NB4 (cell line): ENCODE measurements at regions not wholly inside any gene's neighbourhood (a gene's known extent, or its start where the extent isn't known, plus 50 kb on each side); places are given as distances from the start of the nearest gene placed in this dataset.

Experiments used
- DNase-seq: peaks from one replicate; pipeline ENCODE4 v3.0.0; 2010; ENCODE audit warnings: low read depth
- H3K4me3 ChIP-seq: one replicate; pipeline ENCODE4 v1.5.1; 2011; ENCODE audit warnings: mild to moderate bottlenecking, low read depth, low read length, moderate library complexity
- MYC ChIP-seq: IDR thresholded peaks from 2 replicates; pipeline ENCODE4 v1.6.1; 2011; ENCODE audit warnings: low read depth, low read length
- POLR2A ChIP-seq: IDR thresholded peaks from 2 replicates; pipeline ENCODE4 v1.6.1; 2011; ENCODE audit warnings: mild to moderate bottlenecking; ENCODE audit not compliant: insufficient read length; ENCODE audit errors: extremely low read depth
- TF ChIP-seq, protein P1 (sequence below): IDR thresholded peaks from one replicate; pipeline ENCODE4 v1.5.1; 2012; ENCODE audit warnings: low read depth, low read length
- TF ChIP-seq, protein P2 (sequence below): IDR thresholded peaks from 2 replicates; pipeline ENCODE4 v1.6.1; 2011; ENCODE audit warnings: low read depth, low read length

GRCh38 chr22:22425356-22425755 lies 83.2 kb downstream of the ZNF280B start:
- no peak for DNase-seq
- TF ChIP-seq MYC (no peak), POLR2A (no peak)
- TF ChIP-seq, protein P1, sequence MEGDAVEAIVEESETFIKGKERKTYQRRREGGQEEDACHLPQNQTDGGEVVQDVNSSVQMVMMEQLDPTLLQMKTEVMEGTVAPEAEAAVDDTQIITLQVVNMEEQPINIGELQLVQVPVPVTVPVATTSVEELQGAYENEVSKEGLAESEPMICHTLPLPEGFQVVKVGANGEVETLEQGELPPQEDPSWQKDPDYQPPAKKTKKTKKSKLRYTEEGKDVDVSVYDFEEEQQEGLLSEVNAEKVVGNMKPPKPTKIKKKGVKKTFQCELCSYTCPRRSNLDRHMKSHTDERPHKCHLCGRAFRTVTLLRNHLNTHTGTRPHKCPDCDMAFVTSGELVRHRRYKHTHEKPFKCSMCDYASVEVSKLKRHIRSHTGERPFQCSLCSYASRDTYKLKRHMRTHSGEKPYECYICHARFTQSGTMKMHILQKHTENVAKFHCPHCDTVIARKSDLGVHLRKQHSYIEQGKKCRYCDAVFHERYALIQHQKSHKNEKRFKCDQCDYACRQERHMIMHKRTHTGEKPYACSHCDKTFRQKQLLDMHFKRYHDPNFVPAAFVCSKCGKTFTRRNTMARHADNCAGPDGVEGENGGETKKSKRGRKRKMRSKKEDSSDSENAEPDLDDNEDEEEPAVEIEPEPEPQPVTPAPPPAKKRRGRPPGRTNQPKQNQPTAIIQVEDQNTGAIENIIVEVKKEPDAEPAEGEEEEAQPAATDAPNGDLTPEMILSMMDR: no peak
- TF ChIP-seq, protein P2, sequence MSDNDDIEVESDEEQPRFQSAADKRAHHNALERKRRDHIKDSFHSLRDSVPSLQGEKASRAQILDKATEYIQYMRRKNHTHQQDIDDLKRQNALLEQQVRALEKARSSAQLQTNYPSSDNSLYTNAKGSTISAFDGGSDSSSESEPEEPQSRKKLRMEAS: no peak
- H3K4me3 ChIP-seq: no peak overlapping the region

GRCh38 chr22:22425783-22426624 lies 82.5 kb downstream of the ZNF280B start:
- DNase-seq: no peak
- no peak overlapping the region for H3K4me3 ChIP-seq
- TF ChIP-seq, protein P1: no peak
- TF ChIP-seq MYC: no peak
- TF ChIP-seq, protein P2: no peak
- no peak for TF ChIP-seq POLR2A

DNA sequence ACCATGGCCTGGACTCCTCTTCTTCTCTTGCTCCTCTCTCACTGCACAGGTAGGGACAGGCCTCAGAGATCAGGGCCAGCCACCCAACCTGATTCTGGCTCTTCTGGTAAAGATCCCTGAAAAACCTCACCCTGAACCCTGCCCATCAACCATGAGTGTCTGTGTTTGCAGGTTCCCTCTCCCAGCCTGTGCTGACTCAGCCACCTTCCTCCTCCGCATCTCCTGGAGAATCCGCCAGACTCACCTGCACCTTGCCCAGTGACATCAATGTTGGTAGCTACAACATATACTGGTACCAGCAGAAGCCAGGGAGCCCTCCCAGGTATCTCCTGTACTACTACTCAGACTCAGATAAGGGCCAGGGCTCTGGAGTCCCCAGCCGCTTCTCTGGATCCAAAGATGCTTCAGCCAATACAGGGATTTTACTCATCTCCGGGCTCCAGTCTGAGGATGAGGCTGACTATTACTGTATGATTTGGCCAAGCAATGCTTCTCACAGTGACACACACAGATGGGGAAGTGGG lies 80.9 kb downstream of the ZNF280B start:
- no peak for DNase-seq
- H3K4me3 ChIP-seq: no peak overlapping the region
- TF ChIP-seq, protein P1: no peak

- DNase-seq: no peak
- TF ChIP-seq MYC: no peak
- no peak for TF ChIP-seq POLR2A
- TF ChIP-seq, protein P1: no peak
- TF ChIP-seq, protein P2: no peak
- no peak overlapping the region for H3K4me3 ChIP-seq
Observed at GRCh38 chr22:22428222-22429098, 80.1 kb downstream of the ZNF280B start.

DNA sequence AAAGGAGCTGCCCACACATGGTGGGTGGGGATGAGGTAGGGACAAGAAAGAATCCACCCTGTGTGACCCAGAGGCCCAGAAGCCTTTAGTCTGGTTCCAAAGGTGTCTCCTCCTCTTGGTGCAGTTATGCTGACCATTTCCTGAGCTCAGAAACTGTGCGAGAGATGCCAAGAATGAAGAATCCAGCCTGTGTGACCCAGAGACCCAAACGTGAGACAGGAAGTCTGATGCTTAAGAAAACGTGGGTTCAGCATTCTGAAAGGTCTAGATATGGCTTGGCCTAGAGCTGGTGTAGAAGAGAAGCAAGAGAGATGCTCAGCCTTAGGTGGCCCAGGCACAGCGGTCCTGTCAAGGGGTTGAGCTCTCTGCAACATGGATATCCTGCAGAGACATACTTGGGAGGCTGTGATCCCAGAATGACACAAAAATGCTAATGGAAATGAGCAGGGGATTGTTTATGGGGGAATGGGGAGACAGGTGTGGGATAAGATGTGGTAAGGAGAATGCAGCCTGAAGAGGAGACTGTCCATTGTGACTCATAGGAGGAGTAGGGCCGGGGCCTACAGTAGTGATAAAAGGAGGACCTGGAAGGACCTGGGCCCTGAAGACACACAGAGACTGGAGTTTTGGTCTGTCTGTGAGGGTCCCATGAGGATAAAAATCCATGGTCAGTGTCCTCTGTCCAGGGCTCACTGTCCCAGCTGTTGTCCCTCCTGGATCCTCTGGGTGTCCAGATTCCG lies 79.0 kb downstream of the ZNF280B start:
- TF ChIP-seq, protein P2: no peak
- TF ChIP-seq, protein P1: no peak
- TF ChIP-seq MYC: no peak
- TF ChIP-seq POLR2A: no peak
- no peak overlapping the region for H3K4me3 ChIP-seq
- no peak for DNase-seq
